Bronchial epithelial cell (primary cell): ENCODE measurements at regions not wholly inside any gene's neighbourhood (a gene's known extent, or its start where the extent isn't known, plus 50 kb on each side); places are given as distances from the start of the nearest gene placed in this dataset.

Experiments used
- DNase-seq: peaks from one replicate; pipeline ENCODE4 v3.0.0-alpha.2; 2010; ENCODE audit warnings: low read depth
- FAIRE-seq: peaks from 2 replicates; lab custom pipeline; 2011; peaks lifted over from hg19 to GRCh38; lab: Jason Lieb, UNC
- H3K27me3 ChIP-seq: 2 replicates; pipeline ENCODE4 v1.5.1; 2011; ENCODE audit warnings: low read length; ENCODE audit not compliant: control insufficient read depth, insufficient read depth
- H3K36me3 ChIP-seq: 2 replicates; pipeline ENCODE4 v1.5.1; 2011; ENCODE audit warnings: low read length; ENCODE audit not compliant: control insufficient read depth, insufficient read depth
- H3K4me3 ChIP-seq: 2 replicates; pipeline ENCODE4 v1.5.1; 2011; ENCODE audit warnings: mild to moderate bottlenecking, low read depth, low read length, control low read depth
- TF ChIP-seq, protein P1 (sequence below): IDR thresholded peaks from 2 replicates; pipeline ENCODE4 v1.5.1; 2011; ENCODE audit warnings: mild to moderate bottlenecking, moderate library complexity, low read length, control low read depth, inconsistent platforms; ENCODE audit not compliant: insufficient read depth, severe bottlenecking

DNA sequence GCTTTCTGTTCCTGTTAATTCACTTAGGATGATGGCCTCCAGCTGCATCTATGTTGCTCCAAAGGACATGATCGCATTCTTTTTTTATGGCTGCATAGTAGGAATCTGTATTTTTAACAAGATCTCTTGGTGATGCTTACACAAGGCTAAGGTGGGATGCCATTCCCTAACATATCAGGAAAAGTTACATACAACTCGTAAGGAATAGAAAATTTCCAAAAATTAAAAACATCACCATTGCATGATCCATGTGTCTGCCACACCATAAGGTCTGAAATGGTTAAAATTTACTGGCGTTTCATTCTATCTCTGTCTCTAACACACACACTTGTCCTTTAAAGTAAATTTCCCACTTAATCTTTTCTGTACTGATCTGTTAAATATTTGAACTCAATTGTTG, 608.4 kb downstream of the PRELID2 start:
- Histone ChIP-seq H3K4me3 (no peak overlapping the region), H3K36me3 (no peaks in the 10 kb centered on the region), H3K27me3 (no peaks in the 10 kb centered on the region)
- TF ChIP-seq, protein P1, sequence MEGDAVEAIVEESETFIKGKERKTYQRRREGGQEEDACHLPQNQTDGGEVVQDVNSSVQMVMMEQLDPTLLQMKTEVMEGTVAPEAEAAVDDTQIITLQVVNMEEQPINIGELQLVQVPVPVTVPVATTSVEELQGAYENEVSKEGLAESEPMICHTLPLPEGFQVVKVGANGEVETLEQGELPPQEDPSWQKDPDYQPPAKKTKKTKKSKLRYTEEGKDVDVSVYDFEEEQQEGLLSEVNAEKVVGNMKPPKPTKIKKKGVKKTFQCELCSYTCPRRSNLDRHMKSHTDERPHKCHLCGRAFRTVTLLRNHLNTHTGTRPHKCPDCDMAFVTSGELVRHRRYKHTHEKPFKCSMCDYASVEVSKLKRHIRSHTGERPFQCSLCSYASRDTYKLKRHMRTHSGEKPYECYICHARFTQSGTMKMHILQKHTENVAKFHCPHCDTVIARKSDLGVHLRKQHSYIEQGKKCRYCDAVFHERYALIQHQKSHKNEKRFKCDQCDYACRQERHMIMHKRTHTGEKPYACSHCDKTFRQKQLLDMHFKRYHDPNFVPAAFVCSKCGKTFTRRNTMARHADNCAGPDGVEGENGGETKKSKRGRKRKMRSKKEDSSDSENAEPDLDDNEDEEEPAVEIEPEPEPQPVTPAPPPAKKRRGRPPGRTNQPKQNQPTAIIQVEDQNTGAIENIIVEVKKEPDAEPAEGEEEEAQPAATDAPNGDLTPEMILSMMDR = no peak
- no peak for DNase-seq
- FAIRE-seq = no peak

DNA sequence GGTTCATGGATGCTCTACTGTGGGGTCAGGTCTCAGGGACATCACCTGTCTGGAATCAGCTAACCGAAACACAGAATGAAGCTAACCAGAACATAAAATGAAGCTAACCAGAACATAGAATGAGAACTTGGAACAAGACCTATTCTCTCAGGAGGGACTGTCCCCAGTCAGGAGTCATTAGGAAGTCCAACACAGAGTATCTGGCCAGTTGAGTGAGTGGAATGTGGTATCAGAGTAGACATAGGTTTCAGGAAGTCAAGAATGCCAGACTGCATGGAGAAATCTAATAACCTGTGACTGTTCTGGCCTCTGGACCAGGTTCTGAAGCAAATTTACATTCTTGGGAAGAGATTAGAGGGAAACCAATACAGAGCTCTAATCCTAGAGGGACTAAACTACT, 609.6 kb downstream of the PRELID2 start:
- no peaks in the 10 kb centered on the region for H3K36me3 ChIP-seq
- DNase-seq (no peak), FAIRE-seq (no peak)
- TF ChIP-seq, protein P1 = no peak
- H3K4me3 ChIP-seq = no peak overlapping the region
- H3K27me3 ChIP-seq = no peaks in the 10 kb centered on the region

DNA sequence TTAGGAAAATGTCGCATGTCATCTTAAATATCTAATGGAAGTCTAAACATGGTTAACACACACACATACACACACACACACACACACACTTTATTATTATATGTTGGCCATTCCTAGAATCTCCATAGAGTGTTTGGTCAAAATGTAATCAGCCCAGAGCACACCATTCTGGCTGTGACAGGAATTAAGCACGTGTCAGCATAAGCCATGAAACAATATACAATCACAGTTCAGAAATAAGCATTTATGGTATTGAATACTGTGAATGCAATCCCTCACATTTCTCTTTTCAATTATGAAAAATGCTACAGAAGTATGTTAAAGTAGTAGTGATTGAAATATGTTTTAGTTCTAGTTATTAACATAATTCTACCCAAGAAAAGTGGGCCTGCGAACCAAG, 611.6 kb downstream of the PRELID2 start:
- Histone ChIP-seq H3K4me3 (no peak overlapping the region), H3K36me3 (no peaks in the 10 kb centered on the region), H3K27me3 (no peaks in the 10 kb centered on the region)
- no peak for FAIRE-seq
- no peak for DNase-seq
- TF ChIP-seq, protein P1 = no peak

DNA sequence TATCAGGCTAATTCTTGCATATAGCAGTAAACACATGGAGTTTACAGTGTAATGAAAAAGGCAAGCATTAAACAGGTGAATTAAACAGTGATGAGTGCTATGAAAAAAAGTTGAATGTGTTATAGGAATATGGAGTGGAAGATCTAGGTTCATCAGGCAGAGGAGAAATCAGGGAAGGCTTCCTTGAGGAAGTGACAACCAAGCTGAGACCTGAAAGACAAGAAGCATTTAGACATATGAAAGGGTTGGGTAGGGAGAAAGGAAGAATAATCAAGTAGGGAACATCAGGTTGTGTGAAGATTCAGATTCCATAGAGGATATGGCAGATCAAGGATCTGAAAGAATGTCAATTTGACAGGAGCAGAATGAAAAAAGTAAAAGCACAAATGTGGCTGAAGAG, 612.5 kb downstream of the PRELID2 start:
- DNase-seq (no peak), FAIRE-seq (no peak)
- Histone ChIP-seq H3K27me3 (no peaks in the 10 kb centered on the region), H3K4me3 (no peak overlapping the region), H3K36me3 (no peaks in the 10 kb centered on the region)
- TF ChIP-seq, protein P1 = no peak

DNA sequence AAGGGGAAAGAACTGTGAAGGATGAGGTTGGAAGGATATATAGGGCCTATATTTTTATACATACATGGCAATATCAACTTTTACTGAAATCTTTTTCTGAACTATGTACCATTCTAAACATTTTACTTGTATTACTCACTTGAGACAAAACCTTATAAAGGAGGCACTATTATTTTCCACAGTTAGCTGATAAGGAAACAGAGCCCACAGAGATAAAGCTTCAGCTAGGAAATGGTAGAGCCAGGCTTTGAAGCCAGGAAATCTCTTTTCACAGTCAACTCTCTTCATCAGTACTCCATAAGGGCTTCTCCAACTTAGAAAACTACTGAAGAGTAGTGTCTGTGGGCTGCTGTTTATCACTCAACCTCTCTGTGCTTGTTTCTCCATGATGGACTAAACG, 613.7 kb downstream of the PRELID2 start:
- FAIRE-seq = no peak
- TF ChIP-seq, protein P1 = no peak
- H3K36me3 ChIP-seq = no peaks in the 10 kb centered on the region

DNA sequence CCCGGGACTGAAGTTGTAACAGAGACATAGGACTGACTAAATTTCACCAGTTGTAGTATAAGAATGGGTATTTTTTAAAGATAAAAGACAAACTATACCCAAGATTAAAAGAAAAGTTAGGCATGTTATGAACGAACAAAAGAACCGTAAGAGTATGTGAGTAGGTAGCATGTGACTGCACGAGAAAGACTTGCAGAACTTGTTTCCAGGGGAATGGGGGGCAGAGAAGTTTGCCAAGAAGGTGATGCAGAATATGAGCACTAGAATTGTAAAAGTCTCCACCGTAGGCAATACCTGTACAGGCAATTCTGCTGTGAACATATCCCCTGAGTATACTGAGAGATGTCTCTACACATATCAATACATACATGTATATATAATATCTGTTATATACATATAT, 614.7 kb downstream of the PRELID2 start:
- Histone ChIP-seq H3K27me3 (no peaks in the 10 kb centered on the region), H3K4me3 (no peak overlapping the region), H3K36me3 (no peaks in the 10 kb centered on the region)
- TF ChIP-seq, protein P1 = no peak
- DNase-seq (peak; percentile 54), FAIRE-seq (no peak)

More for the DNA sequence above, 613.7 kb downstream of the PRELID2 start:
- no peak for DNase-seq
- Histone ChIP-seq H3K4me3 (no peak overlapping the region), H3K27me3 (no peaks in the 10 kb centered on the region)
